Adrenal gland (tissue), 9 donors: ENCODE measurements at regions not wholly inside any gene's neighbourhood (a gene's known extent, or its start where the extent isn't known, plus 50 kb on each side); places are given as distances from the start of the nearest gene placed in this dataset.
A peak's percentile ranks its signal among the peaks of the same experiment; 100 is the strongest.

Experiments
- DNase-seq, 7 donors: peaks; one replicate each; pipeline ENCODE4 v3.0.0-alpha.2; 2019 to 2020
- H3K27ac ChIP-seq, 5 donors: fragments of 200-600 bp; sonication (generic) in 4 of 5; 1 replicate in 3 of 5; 2 replicates in 2 of 5; pipeline versions ENCODE4 v1.5.1 to v1.8.0; 2016 to 2020; ENCODE audit warnings: mild to moderate bottlenecking in 1 of 5
- H3K27me3 ChIP-seq: fragments of 200-600 bp; 2 replicates; pipeline ENCODE4 v1.8.0; 2021
- H3K36me3 ChIP-seq, 2 donors: fragments of 200-600 bp; replicated peaks in 1 of 2; 1 replicate in 1 of 2; 2 replicates in 1 of 2; pipeline versions ENCODE4 v1.5.1 to v1.8.0; 2018 to 2022
- H3K4me1 ChIP-seq, 2 donors: fragments of 200-600 bp; replicated peaks in 1 of 2; 1 replicate in 1 of 2; 2 replicates in 1 of 2; pipeline versions ENCODE4 v1.5.1 to v1.8.0; 2018 to 2021
- H3K4me3 ChIP-seq, 4 donors: fragments of 200-600 bp; sonication (generic) in 3 of 4; one replicate each; pipeline ENCODE4 v1.5.1; 2016 to 2018
- H3K9me3 ChIP-seq, 3 donors: fragments of 200-600 bp; sonication (generic) in 1 of 3; replicated peaks in 1 of 3; 1 replicate in 2 of 3; 2 replicates in 1 of 3; pipeline versions ENCODE4 v1.5.1 to v1.8.0; 2016 to 2021
- POLR2A ChIP-seq, 2 donors: fragments of 450-650 bp; IDR thresholded peaks; one replicate each; pipeline ENCODE4 v1.6.1; 2017; ENCODE audit warnings: antibody characterized with exemption in 2 of 2, mild to moderate bottlenecking in 2 of 2, moderate library complexity in 1 of 2
- WGBS, 4 donors: extraction: QIAGEN DNeasy Blood & Tissue Kit in 2 of 4; methylation state at CpG; one replicate each; pipeline versions ENCODE4 v1.1.5 to v1.1.7; 2013 to 2017; 5-methylcytosine and 5-hydroxymethylcytosine counted together
- intact Hi-C, 2 donors: fragments of 100-400 bp; cut with DNase I; formaldehyde crosslinking; loops; one replicate each; pipeline versions ENCODE4 v1.14.1 to v1.15.0; 2022 to 2023
- TF ChIP-seq, protein P1 (sequence below), 6 experiments: fragments of 450-650 bp in 4 of 6; fragments of 200-600 bp in 2 of 6; sonication (generic) in 1 of 6; IDR thresholded peaks; 1 replicate in 5 of 6; 2 replicates in 1 of 6; pipeline versions ENCODE4 v1.5.1 to v1.8.0; 2016 to 2021; ENCODE audit warnings: antibody characterized with exemption in 6 of 6, mild to moderate bottlenecking in 2 of 6, moderate library complexity in 1 of 6
- donor health status: healthy with polysubstance abuse.
- donor health status: Bipolar disorder and iron deficiency.
- donor health status: DM: yes; HTN: yes; CAD: no.
- donor health status: DM: no; HTN: no; CAD: no.
- donor health status: DM: no; HTN: no; CAD: no.

DNA sequence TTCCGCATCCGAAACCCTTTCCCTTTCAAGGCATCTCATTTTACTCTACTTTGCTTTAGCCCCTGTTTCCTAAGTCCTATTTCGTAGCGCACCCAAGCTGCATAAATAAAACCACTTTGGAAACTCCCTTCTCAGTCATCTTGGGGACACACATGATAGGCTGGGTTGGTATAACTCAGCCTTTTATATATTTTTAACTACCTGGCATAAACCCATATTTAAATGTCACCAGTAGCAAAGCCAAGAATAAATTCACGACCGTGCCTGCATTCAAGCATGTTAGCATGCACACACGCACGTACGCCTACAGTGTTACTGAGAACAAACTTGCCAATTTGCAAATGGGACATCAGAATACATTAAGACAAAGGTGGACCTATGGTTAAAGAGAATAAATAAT, 564.7 kb upstream of the PIK3C3 start:
- H3K27me3 ChIP-seq: no peaks in the 10 kb centered on the region
- no peaks in the 10 kb centered on the region for H3K4me1 ChIP-seq
- no peak for DNase-seq
- TF ChIP-seq, protein P1, sequence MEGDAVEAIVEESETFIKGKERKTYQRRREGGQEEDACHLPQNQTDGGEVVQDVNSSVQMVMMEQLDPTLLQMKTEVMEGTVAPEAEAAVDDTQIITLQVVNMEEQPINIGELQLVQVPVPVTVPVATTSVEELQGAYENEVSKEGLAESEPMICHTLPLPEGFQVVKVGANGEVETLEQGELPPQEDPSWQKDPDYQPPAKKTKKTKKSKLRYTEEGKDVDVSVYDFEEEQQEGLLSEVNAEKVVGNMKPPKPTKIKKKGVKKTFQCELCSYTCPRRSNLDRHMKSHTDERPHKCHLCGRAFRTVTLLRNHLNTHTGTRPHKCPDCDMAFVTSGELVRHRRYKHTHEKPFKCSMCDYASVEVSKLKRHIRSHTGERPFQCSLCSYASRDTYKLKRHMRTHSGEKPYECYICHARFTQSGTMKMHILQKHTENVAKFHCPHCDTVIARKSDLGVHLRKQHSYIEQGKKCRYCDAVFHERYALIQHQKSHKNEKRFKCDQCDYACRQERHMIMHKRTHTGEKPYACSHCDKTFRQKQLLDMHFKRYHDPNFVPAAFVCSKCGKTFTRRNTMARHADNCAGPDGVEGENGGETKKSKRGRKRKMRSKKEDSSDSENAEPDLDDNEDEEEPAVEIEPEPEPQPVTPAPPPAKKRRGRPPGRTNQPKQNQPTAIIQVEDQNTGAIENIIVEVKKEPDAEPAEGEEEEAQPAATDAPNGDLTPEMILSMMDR (IDR thresholded peaks at IDR 0.05): no peak
- no peak for TF ChIP-seq POLR2A (IDR thresholded peaks at IDR 0.05)
- no peak overlapping the region for H3K27ac ChIP-seq
- intact Hi-C loops: no loop called here
- 58 to 73% (median 62%) methylated on average over 9 of the region's 9 CpGs for WGBS, 4 donors
- no peak overlapping the region for H3K4me3 ChIP-seq
- no peaks in the 10 kb centered on the region for H3K36me3 ChIP-seq
- no peaks in the 10 kb centered on the region for H3K9me3 ChIP-seq

DNA sequence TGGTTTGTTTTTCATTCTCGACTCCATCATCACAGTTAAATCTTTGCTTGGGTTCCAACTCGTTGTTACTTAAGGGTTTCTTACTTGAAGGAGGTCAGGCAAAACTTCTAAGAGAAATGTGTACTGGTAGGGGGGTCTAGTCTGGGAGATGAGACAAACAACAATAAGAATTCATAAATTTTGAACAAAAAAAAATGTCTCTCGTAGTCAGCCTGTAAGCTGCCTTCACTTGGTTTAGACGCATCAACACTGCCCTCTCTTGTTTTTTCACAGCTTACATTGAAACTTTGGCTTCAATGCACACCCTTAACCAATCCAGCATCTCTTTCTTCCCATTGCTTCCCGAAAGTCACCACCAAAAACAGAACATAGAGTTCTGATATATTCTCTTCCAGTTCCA, 576.4 kb upstream of the PIK3C3 start:
- Histone ChIP-seq H3K27ac (no peak overlapping the region), H3K36me3 (no peaks in the 10 kb centered on the region), H3K4me1 (no peaks in the 10 kb centered on the region), H3K4me3 (no peak overlapping the region), H3K9me3 (no peaks in the 10 kb centered on the region), H3K27me3 (no peaks in the 10 kb centered on the region)
- intact Hi-C loops: no loop called here
- no peak for TF ChIP-seq POLR2A (IDR thresholded peaks at IDR 0.05)
- TF ChIP-seq, protein P1 (IDR thresholded peaks at IDR 0.05): no peak
- 25 to 32% (median 30%) methylated on average over 5 of the region's 5 CpGs for WGBS, 4 donors
- no peak for DNase-seq

DNA sequence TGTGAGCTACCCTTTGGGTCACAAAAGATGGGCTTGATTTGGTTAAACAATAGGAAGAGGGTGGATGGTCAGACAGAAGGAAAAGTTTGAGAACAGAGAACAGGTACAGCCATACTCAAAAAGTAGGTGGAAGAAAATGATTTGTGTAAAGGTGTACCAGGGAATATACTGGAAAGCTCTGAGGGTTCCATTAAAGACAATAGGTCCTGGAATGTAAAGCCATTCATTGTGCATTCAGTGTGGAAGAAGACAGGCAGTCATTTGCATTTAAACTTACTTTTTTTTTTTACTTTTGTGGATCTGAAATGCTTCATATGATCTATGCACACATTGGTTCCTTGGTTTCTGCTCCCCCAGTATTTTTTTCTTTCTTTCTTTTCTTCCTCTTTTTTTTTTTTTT, 581.4 kb upstream of the PIK3C3 start:
- Histone ChIP-seq H3K36me3 (no peaks in the 10 kb centered on the region), H3K9me3 (no peaks in the 10 kb centered on the region), H3K27me3 (no peaks in the 10 kb centered on the region), H3K4me3 (no peak overlapping the region), H3K27ac (no peak overlapping the region), H3K4me1 (no peaks in the 10 kb centered on the region)
- TF ChIP-seq, protein P1 (IDR thresholded peaks at IDR 0.05): no peak
- TF ChIP-seq POLR2A (IDR thresholded peaks at IDR 0.05): no peak
- intact Hi-C loops: no loop called here
- no peak for DNase-seq

DNA sequence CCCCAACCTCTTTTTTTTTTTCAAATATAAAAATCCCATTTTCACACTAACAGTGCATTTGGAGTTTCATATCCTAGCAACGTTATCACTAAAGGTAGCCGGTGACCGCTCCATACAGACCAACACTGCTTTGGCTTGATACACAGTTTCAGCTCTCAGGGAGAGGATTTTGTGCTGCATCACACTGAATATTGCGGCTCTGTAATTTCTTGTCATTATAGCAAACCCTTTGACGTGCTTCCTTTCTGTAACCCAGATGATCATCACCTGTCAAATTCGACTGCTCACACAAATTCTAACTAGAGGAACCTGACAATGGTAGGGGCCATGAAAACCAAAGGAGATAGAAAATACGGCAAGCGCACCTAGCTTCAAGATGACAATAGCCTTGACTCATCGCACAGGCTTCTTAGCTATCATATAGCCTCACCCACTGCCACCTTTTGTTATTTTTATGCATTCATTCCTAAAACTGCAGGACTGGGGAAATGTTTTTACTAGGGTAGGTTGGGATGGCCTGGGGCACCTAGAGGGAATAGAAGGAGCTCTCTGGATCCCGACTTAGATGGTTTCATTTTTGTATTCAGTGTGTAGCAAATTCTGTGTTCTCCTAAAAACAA, 582.9 kb upstream of the PIK3C3 start:
- DNase-seq: no peak
- WGBS, 4 donors: 81 to 83% (median 83%) methylated on average over 10 of the region's 10 CpGs
- Histone ChIP-seq H3K9me3 (no peaks in the 10 kb centered on the region), H3K27me3 (no peaks in the 10 kb centered on the region), H3K4me3 (no peak overlapping the region), H3K4me1 (no peaks in the 10 kb centered on the region), H3K36me3 (no peaks in the 10 kb centered on the region), H3K27ac (peak overlapping the region in 1 of 5 donors; percentile 45)
- intact Hi-C loops: no loop called here
- TF ChIP-seq, protein P1 (IDR thresholded peaks at IDR 0.05): no peak
- no peak for TF ChIP-seq POLR2A (IDR thresholded peaks at IDR 0.05)
